ENCODE measurements at regions not wholly inside any gene's neighbourhood (a gene's known extent, or its start where the extent isn't known, plus 50 kb on each side); places are given as distances from the start of the nearest gene placed in this dataset.
"Not testable (repeated sequence)": the region's sequence is repeated elsewhere in the genome, so short reads cannot be mapped to it uniquely, and the experiment has no call there.

- Mint-ChIP-seq H3K9me3 (peaks cover 18% of the 10 kb centered on the region), H3K36me3 (ENCODE audit: low read depth) (no peaks in the 10 kb centered on the region), H3K4me3 (no peak overlapping the region), H3K27ac (no peak overlapping the region), H3K4me1 (ENCODE audit: low read depth) (no peaks in the 10 kb centered on the region), H3K27me3 (ENCODE audit: low read depth) (no peaks in the 10 kb centered on the region)
- no peak for DNase-seq
- intact Hi-C loops (cut with micrococcal nuclease) = no loop called here
- CTCF ChIA-PET = no interaction called here
Observed at GRCh38 chr7:119999738-120000475, 273.1 kb upstream of the KCND2 start.

GRCh38 chr7:120005720-120006119 is 267.3 kb upstream of the KCND2 start:
- Mint-ChIP-seq H3K27ac (no peak overlapping the region), H3K4me1 (ENCODE audit: low read depth) (no peaks in the 10 kb centered on the region), H3K4me3 (no peak overlapping the region), H3K9me3 (peaks cover 16% of the 10 kb centered on the region), H3K36me3 (ENCODE audit: low read depth) (no peaks in the 10 kb centered on the region), H3K27me3 (ENCODE audit: low read depth) (no peaks in the 10 kb centered on the region)
- intact Hi-C loops (cut with micrococcal nuclease) = no loop called here
- CTCF ChIA-PET = no interaction called here
- no peak for DNase-seq

DNA sequence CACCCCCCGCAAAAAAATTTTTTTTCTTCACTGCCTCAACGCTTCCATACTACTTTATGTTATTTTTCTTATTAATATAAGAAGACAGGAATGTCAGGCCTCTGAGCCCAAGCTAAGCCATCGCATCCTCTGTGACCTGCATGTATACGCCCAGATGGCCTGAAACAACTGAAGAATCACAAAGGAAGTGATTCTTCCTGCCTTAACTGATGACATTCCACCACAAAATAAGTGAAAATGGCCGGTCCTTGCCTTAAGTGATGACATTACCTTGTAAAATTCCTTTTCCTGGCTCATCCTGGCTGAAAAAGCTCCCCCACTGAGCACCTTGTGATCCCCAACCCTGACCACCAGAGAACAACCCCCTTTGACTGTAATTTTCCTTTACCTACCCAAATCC is 258.7 kb upstream of the KCND2 start:
- peaks cover 12% of the 10 kb centered on the region for H3K9me3 Mint-ChIP-seq
- H3K27ac Mint-ChIP-seq; DNase-seq; CTCF ChIA-PET; H3K27me3 Mint-ChIP-seq (ENCODE audit: low read depth); H3K4me3 Mint-ChIP-seq; H3K36me3 Mint-ChIP-seq (ENCODE audit: low read depth); intact Hi-C loops (cut with micrococcal nuclease); H3K4me1 Mint-ChIP-seq (ENCODE audit: low read depth): not testable (repeated sequence)

GRCh38 chr7:120014925-120015465 is 258.0 kb upstream of the KCND2 start:
- H3K9me3 Mint-ChIP-seq = peaks cover 11% of the 10 kb centered on the region
- H3K4me1 Mint-ChIP-seq (ENCODE audit: low read depth) = no peaks in the 10 kb centered on the region
- H3K36me3 Mint-ChIP-seq (ENCODE audit: low read depth) = no peaks in the 10 kb centered on the region
- no peak overlapping the region for H3K4me3 Mint-ChIP-seq
- CTCF ChIA-PET = no interaction called here
- no peak for DNase-seq
- intact Hi-C loops (cut with micrococcal nuclease) = no loop called here
- H3K27ac Mint-ChIP-seq = no peak overlapping the region
- no peaks in the 10 kb centered on the region for H3K27me3 Mint-ChIP-seq (ENCODE audit: low read depth)

DNA sequence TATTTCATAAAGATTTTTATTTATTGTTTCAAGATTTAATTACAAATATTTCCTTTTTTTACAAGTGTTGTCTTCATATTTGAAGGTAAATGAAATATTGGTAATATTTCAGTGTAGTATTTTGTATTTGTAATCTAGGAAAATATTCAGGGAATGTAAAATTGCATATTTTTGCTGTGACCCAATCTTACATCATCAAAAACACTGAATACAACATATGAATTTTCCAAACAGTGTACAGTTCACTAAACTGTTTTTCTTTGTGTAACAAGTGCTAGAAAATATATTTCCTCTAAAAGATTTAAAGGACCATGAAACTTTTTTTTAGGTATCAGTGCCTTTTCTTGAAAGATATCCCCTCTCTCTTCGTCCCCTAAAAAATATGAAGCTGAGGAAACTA is 251.9 kb upstream of the KCND2 start:
- intact Hi-C loops (cut with micrococcal nuclease) = no loop called here
- no peak for DNase-seq
- Mint-ChIP-seq H3K27me3 (ENCODE audit: low read depth) (no peaks in the 10 kb centered on the region), H3K36me3 (ENCODE audit: low read depth) (no peaks in the 10 kb centered on the region), H3K9me3 (peaks cover 4% of the 10 kb centered on the region), H3K4me3 (no peak overlapping the region), H3K27ac (no peak overlapping the region), H3K4me1 (ENCODE audit: low read depth) (no peaks in the 10 kb centered on the region)
- CTCF ChIA-PET = no interaction called here

GRCh38 chr7:120023494-120024167 is 249.3 kb upstream of the KCND2 start:
- Mint-ChIP-seq H3K4me3 (no peak overlapping the region), H3K27me3 (ENCODE audit: low read depth) (no peaks in the 10 kb centered on the region), H3K9me3 (peaks cover 4% of the 10 kb centered on the region), H3K4me1 (ENCODE audit: low read depth) (no peaks in the 10 kb centered on the region), H3K36me3 (ENCODE audit: low read depth) (no peaks in the 10 kb centered on the region), H3K27ac (no peak overlapping the region)
- no peak for DNase-seq
- intact Hi-C loops (cut with micrococcal nuclease) = no loop called here
- CTCF ChIA-PET = no interaction called here

GRCh38 chr7:120028636-120029035 is 244.3 kb upstream of the KCND2 start:
- Mint-ChIP-seq H3K27ac (no peak overlapping the region), H3K27me3 (ENCODE audit: low read depth) (no peaks in the 10 kb centered on the region), H3K4me3 (no peak overlapping the region), H3K4me1 (ENCODE audit: low read depth) (no peaks in the 10 kb centered on the region), H3K9me3 (peaks cover under 1% of the 10 kb centered on the region), H3K36me3 (ENCODE audit: low read depth) (no peaks in the 10 kb centered on the region)
- intact Hi-C loops (cut with micrococcal nuclease) = no loop called here
- DNase-seq = no peak
- CTCF ChIA-PET = no interaction called here

GRCh38 chr7:120030876-120031275 is 242.1 kb upstream of the KCND2 start:
- DNase-seq = no peak
- Mint-ChIP-seq H3K36me3 (ENCODE audit: low read depth) (no peaks in the 10 kb centered on the region), H3K4me3 (no peak overlapping the region), H3K27me3 (ENCODE audit: low read depth) (no peaks in the 10 kb centered on the region), H3K9me3 (no peaks in the 10 kb centered on the region), H3K4me1 (ENCODE audit: low read depth) (no peaks in the 10 kb centered on the region), H3K27ac (no peak overlapping the region)
- CTCF ChIA-PET = no interaction called here
- intact Hi-C loops (cut with micrococcal nuclease) = no loop called here

- no peak for DNase-seq
- Mint-ChIP-seq H3K4me1 (ENCODE audit: low read depth) (no peaks in the 10 kb centered on the region), H3K4me3 (no peak overlapping the region), H3K36me3 (ENCODE audit: low read depth) (no peaks in the 10 kb centered on the region), H3K9me3 (peaks cover 4% of the 10 kb centered on the region), H3K27me3 (ENCODE audit: low read depth) (no peaks in the 10 kb centered on the region), H3K27ac (no peak overlapping the region)
- CTCF ChIA-PET = no interaction called here
- intact Hi-C loops (cut with micrococcal nuclease) = no loop called here
Observed at GRCh38 chr7:120033114-120033513, 239.9 kb upstream of the KCND2 start.

- Mint-ChIP-seq H3K4me3 (no peak overlapping the region), H3K9me3 (peaks cover 19% of the 10 kb centered on the region), H3K27ac (no peak overlapping the region), H3K27me3 (ENCODE audit: low read depth) (no peaks in the 10 kb centered on the region), H3K4me1 (ENCODE audit: low read depth) (no peaks in the 10 kb centered on the region), H3K36me3 (ENCODE audit: low read depth) (no peaks in the 10 kb centered on the region)
- DNase-seq = no peak
- CTCF ChIA-PET = no interaction called here
- intact Hi-C loops (cut with micrococcal nuclease) = no loop called here
Observed at GRCh38 chr7:120039138-120039537, 233.8 kb upstream of the KCND2 start.

DNA sequence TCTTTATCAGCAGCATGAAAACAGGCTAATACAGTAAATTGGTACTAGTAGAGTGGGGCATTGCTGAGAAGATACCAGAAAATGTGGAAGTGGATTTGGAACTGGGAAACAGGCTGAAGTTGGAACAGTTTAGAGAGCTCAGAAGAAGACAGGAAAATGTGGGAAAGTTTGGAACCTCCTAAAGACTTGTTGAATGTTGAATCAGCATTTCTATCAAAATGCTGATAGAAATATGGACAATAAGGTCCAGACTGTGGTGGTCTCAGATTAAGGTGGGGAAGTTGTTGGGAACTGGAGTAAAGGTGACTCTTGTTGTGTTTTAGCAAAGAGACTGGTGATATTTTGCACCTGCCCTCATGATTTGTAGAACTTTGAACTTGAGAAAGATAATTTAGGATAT is 231.2 kb upstream of the KCND2 start:
- Mint-ChIP-seq H3K27ac (no peak overlapping the region), H3K27me3 (ENCODE audit: low read depth) (no peaks in the 10 kb centered on the region), H3K9me3 (peaks cover 20% of the 10 kb centered on the region), H3K4me3 (no peak overlapping the region), H3K36me3 (ENCODE audit: low read depth) (no peaks in the 10 kb centered on the region), H3K4me1 (ENCODE audit: low read depth) (no peaks in the 10 kb centered on the region)
- intact Hi-C loops (cut with micrococcal nuclease) = no loop called here
- no peak for DNase-seq
- CTCF ChIA-PET = no interaction called here

- H3K27me3 Mint-ChIP-seq (ENCODE audit: low read depth) = no peaks in the 10 kb centered on the region
- no peaks in the 10 kb centered on the region for H3K4me1 Mint-ChIP-seq (ENCODE audit: low read depth)
- H3K4me3 Mint-ChIP-seq = no peak overlapping the region
- CTCF ChIA-PET = no interaction called here
- H3K9me3 Mint-ChIP-seq = peaks cover 18% of the 10 kb centered on the region
- no peak for DNase-seq
- intact Hi-C loops (cut with micrococcal nuclease) = no loop called here
- no peak overlapping the region for H3K27ac Mint-ChIP-seq
- H3K36me3 Mint-ChIP-seq (ENCODE audit: low read depth) = no peaks in the 10 kb centered on the region
Observed at GRCh38 chr7:120043250-120043649, 229.7 kb upstream of the KCND2 start.

DNA sequence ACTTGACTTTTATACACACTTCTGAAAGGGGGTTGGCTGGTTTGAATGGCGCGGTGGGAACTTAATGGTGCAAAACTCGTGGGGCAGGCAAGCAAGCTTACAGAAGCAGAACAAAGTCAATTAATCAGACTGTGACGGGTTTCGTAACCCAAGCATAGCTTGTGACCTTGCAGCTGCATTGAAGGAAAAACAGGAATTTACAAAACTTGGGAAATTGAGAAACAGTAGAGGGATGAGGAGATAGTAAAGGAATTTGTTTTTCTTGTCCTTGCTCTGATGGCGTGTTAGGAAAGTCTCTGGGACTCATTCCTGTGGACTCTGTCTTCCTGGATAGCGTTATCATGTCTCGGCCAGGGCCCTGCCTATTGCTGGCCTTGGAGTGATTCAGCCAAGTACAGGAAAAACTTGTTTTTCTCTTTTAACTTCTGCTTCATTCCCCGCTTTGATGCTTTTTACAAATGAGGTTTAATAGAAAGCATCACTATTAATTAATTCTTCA is 220.0 kb upstream of the KCND2 start:
- no peak overlapping the region for H3K4me3 Mint-ChIP-seq
- no peak overlapping the region for H3K27ac Mint-ChIP-seq
- CTCF ChIA-PET = no interaction called here
- H3K4me1 Mint-ChIP-seq (ENCODE audit: low read depth) = no peaks in the 10 kb centered on the region
- intact Hi-C loops (cut with micrococcal nuclease) = no loop called here
- H3K9me3 Mint-ChIP-seq = peaks cover 2% of the 10 kb centered on the region
- H3K27me3 Mint-ChIP-seq (ENCODE audit: low read depth) = no peaks in the 10 kb centered on the region
- no peaks in the 10 kb centered on the region for H3K36me3 Mint-ChIP-seq (ENCODE audit: low read depth)
- no peak for DNase-seq
